ENCODE measurements at regions not wholly inside any gene's neighbourhood (a gene's known extent, or its start where the extent isn't known, plus 50 kb on each side); places are given as distances from the start of the nearest gene placed in this dataset.
A peak's percentile ranks its signal among the peaks of the same experiment; 100 is the strongest.

DNA sequence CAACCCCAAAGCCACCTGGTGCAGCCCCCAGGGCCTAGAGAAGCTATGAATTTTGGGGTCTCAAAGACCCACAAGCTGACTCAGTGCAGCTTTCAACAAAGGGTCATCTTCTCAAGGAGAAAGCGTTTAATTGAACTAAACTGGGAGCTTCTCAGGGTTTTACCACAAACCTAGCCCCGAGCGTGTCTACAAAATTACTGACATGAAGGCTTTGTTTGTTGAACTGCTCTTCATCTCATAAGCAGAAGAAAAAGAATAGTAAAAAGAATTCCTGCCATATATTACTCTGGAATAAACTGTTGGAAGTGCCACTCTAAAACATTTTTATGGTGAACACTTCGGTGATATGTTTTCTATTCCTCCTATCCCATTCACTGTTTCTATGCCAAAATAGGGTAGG lies 50.8 kb upstream of the INCENP start:
- no peak overlapping the region for H3K27ac Mint-ChIP-seq
- H3K27me3 Mint-ChIP-seq: no peaks in the 10 kb centered on the region

GRCh38 chr11:62071408-62071807 lies 52.4 kb upstream of the INCENP start:
- no peak overlapping the region for H3K4me3 Mint-ChIP-seq
- H3K27ac Mint-ChIP-seq: no peak overlapping the region
- H3K4me1 Mint-ChIP-seq: peaks cover 6% of the 10 kb centered on the region
- no peaks in the 10 kb centered on the region for H3K27me3 Mint-ChIP-seq
- no peak for ATAC-seq
- H3K9me3 Mint-ChIP-seq: no peaks in the 10 kb centered on the region
- no peak for DNase-seq

More for the DNA sequence above, 50.8 kb upstream of the INCENP start:
- ATAC-seq (no peak), DNase-seq (no peak)
- H3K4me1 Mint-ChIP-seq: peaks cover 6% of the 10 kb centered on the region
- no peaks in the 10 kb centered on the region for H3K9me3 Mint-ChIP-seq
- H3K4me3 Mint-ChIP-seq: no peak overlapping the region

GRCh38 chr11:62069986-62070919 lies 53.6 kb upstream of the INCENP start:
- H3K4me3 Mint-ChIP-seq: no peak overlapping the region
- DNase-seq (no peak), ATAC-seq (no peak)
- H3K4me1 Mint-ChIP-seq: peaks cover 6% of the 10 kb centered on the region
- H3K27me3 Mint-ChIP-seq: no peaks in the 10 kb centered on the region
- no peaks in the 10 kb centered on the region for H3K9me3 Mint-ChIP-seq
- H3K27ac Mint-ChIP-seq: no peak overlapping the region

DNA sequence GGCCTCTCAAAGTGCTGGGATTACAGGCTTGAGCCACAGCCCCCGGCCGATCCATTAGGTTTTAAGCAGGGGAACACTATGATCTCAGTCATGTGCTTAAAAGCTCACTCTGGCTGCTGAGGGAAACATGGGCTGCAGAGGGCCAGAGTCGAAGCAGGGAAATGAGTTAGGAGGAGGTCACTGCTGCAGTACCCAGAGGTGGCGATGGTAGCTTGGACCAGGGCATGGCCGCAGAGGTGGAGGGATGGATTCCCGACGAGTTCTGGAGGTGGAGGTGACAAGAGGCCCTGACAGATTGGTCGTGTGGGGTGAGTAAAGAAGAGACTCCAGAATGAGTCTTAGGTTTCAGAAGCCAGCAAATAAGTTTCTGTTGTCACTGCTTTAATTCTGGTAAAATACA lies 54.4 kb upstream of the INCENP start:
- no peaks in the 10 kb centered on the region for H3K9me3 Mint-ChIP-seq
- peak; percentile 61 for ATAC-seq
- peaks cover 6% of the 10 kb centered on the region for H3K4me1 Mint-ChIP-seq

DNA sequence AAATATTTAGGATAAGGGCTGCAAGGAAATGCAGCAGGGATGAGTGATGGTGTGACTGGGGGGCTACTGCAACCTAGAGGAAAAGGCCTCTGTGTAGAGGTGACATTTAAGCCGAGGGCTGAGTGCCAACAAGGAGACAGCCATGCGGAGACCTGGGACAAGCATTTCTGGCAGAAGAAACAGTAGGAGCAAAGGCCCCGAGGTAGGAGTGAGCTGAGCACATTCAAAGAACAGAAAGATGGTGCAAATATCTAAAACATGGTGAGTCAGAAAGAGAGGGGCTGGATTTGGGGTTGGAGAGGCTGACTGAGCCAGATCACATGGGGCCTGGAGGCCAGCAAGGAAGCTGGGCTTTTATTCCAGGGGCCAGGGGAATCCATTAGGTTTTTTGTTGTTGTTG lies 55.1 kb upstream of the INCENP start:
- H3K4me3 Mint-ChIP-seq: no peak overlapping the region
- peak overlapping the region in 1 of 2 donors; percentile 5 for H3K27ac Mint-ChIP-seq
- DNase-seq (no peak), ATAC-seq (no peak)
- peaks cover 6% of the 10 kb centered on the region for H3K4me1 Mint-ChIP-seq
- H3K9me3 Mint-ChIP-seq: no peaks in the 10 kb centered on the region
- H3K27me3 Mint-ChIP-seq: no peaks in the 10 kb centered on the region

More for the DNA sequence above, 54.4 kb upstream of the INCENP start:
- no peak for DNase-seq
- H3K27me3 Mint-ChIP-seq: no peaks in the 10 kb centered on the region
- no peak overlapping the region for H3K27ac Mint-ChIP-seq
- H3K4me3 Mint-ChIP-seq: no peak overlapping the region

GRCh38 chr11:62067741-62068140 lies 56.1 kb upstream of the INCENP start:
- peaks cover 6% of the 10 kb centered on the region for H3K4me1 Mint-ChIP-seq
- H3K27me3 Mint-ChIP-seq: no peaks in the 10 kb centered on the region
- ATAC-seq (no peak), DNase-seq (no peak)
- no peaks in the 10 kb centered on the region for H3K9me3 Mint-ChIP-seq
- H3K4me3 Mint-ChIP-seq: no peak overlapping the region
- H3K27ac Mint-ChIP-seq: no peak overlapping the region

DNA sequence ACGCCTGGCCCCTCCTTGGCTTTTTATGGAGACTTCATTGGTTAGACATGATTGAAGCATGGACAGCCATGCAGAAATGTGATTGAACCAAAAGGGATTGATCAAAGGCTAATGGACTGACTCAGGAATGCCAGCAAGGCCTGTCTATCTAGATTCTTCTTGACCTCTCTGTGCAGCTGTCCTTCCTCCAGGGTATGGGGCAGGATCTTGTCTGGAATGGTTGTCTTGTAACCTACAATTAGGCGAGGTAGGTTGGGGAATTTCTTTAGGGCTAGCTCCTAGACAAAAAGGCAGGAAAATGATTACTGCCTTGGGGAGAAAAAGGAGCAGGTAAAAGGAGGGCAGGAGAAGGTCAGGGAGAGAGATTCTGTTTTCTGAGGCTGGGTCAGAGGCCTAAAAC lies 59.6 kb upstream of the INCENP start:
- H3K27ac Mint-ChIP-seq: no peak overlapping the region
- H3K9me3 Mint-ChIP-seq: no peaks in the 10 kb centered on the region
- H3K4me3 Mint-ChIP-seq: no peak overlapping the region
- H3K27me3 Mint-ChIP-seq: no peaks in the 10 kb centered on the region
- peaks cover 1% of the 10 kb centered on the region for H3K4me1 Mint-ChIP-seq
- ATAC-seq (no peak), DNase-seq (no peak)

DNA sequence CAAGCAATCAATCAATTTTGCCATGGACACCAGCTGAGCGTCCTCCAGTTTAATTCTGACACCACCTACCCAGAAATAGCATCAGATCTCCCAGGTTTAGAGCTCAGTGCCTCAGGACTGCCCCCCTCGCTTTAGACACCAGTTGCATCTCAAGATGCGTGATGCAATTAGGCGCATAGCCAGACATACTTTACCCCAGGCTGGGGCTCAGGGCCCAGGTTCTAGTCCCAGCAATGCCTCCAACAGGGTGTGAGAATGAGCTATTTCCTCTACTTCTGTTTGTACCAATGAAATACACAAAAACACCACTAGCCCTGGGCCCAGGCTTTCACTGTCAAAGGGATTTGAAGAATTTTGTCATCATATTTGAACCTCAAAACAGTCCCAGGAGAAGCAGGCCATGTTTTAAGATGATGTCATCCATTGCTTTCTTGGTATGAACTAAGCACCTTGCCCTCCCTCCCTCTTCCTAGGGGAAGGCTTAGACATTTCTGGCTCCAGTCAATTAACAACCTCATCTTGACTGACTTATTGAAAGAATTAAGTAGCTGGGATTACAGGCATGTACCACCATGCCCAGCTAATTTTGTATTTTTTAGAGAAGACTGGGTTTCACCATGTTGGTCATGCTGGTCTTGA lies 61.5 kb upstream of the INCENP start:
- no peak overlapping the region for H3K4me3 Mint-ChIP-seq
- no peaks in the 10 kb centered on the region for H3K27me3 Mint-ChIP-seq
- no peak overlapping the region for H3K27ac Mint-ChIP-seq
- no peaks in the 10 kb centered on the region for H3K4me1 Mint-ChIP-seq
- ATAC-seq (no peak), DNase-seq (no peak)
- no peaks in the 10 kb centered on the region for H3K9me3 Mint-ChIP-seq

- Mint-ChIP-seq H3K27me3 (no peaks in the 10 kb centered on the region), H3K4me1 (no peaks in the 10 kb centered on the region), H3K27ac (peak overlapping the region in 1 of 2 donors; percentile 23), H3K9me3 (no peaks in the 10 kb centered on the region), H3K4me3 (no peak overlapping the region)
- ATAC-seq: no peak
- DNase-seq: no peak
These were observed 62.2 kb upstream of the INCENP start for GRCh38 chr11:62061356-62062222.

GRCh38 chr11:62057069-62057468 lies 66.7 kb upstream of the INCENP start:
- Mint-ChIP-seq H3K27ac (no peak overlapping the region), H3K9me3 (no peaks in the 10 kb centered on the region), H3K4me1 (no peaks in the 10 kb centered on the region), H3K4me3 (no peak overlapping the region), H3K27me3 (no peaks in the 10 kb centered on the region)
- no peak for ATAC-seq
- no peak for DNase-seq

DNA sequence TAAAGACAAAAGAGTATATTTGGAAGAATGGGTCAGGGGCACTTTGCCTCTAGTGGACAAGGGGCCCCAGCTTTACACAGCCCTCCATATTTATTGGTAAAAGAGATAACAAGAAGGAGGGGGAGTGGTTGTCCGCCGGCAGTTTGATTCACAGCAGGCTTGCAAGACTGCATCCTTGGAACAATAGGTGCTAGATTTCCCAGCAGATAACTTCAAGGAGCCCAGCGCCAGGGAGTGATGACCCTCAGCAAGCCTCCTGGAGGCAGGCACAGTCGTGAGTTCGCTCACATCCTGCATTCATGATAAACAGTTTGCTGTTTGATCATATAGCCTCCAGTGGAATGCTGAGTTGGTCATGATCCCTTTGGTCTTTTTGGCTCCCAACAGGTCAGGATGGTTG lies 67.8 kb upstream of the INCENP start:
- Mint-ChIP-seq H3K9me3 (no peaks in the 10 kb centered on the region), H3K4me3 (no peak overlapping the region), H3K4me1 (no peaks in the 10 kb centered on the region), H3K27ac (no peak overlapping the region), H3K27me3 (no peaks in the 10 kb centered on the region)
- ATAC-seq (no peak), DNase-seq (no peak)

- Mint-ChIP-seq H3K4me1 (no peaks in the 10 kb centered on the region), H3K27ac (no peak overlapping the region), H3K27me3 (no peaks in the 10 kb centered on the region), H3K4me3 (no peak overlapping the region), H3K9me3 (no peaks in the 10 kb centered on the region)
- DNase-seq: peak; percentile 1 to 16
- ATAC-seq: no peak
These were observed 69.2 kb upstream of the INCENP start for GRCh38 chr11:62054484-62055121.

DNA sequence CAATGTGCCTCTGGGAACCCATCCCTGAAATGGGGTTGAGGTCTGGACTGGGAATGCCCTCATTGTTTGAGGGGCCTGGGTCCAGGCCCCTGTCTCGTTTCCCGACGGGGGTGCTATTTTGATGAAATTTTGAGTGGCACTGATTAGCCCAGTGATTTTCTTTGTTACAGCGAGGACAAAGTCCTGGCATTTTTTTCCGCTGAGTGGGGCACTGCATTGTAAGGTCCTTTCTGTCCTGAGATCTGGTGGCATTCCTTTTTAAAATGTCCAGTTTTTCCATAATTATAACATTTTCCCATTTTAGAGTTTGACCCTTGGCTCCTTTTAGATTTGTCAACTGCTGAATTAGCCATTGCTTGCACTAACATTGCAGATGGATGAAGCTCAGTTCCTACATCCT lies 69.7 kb upstream of the INCENP start:
- Mint-ChIP-seq H3K27ac (no peak overlapping the region), H3K4me3 (no peak overlapping the region), H3K4me1 (no peaks in the 10 kb centered on the region), H3K9me3 (no peaks in the 10 kb centered on the region), H3K27me3 (no peaks in the 10 kb centered on the region)
- DNase-seq (no peak), ATAC-seq (no peak)

- no peak overlapping the region for H3K27ac Mint-ChIP-seq
- DNase-seq: no peak
- no peaks in the 10 kb centered on the region for H3K9me3 Mint-ChIP-seq
- H3K4me3 Mint-ChIP-seq: no peak overlapping the region
- no peaks in the 10 kb centered on the region for H3K27me3 Mint-ChIP-seq
- no peaks in the 10 kb centered on the region for H3K4me1 Mint-ChIP-seq
- ATAC-seq: no peak
These were observed 73.1 kb upstream of the INCENP start for GRCh38 chr11:62050716-62051115.

GRCh38 chr11:62048100-62048499 lies 75.7 kb upstream of the INCENP start:
- Mint-ChIP-seq H3K9me3 (no peaks in the 10 kb centered on the region), H3K27me3 (no peaks in the 10 kb centered on the region), H3K4me3 (no peak overlapping the region), H3K27ac (no peak overlapping the region), H3K4me1 (no peaks in the 10 kb centered on the region)
- no peak for ATAC-seq
- DNase-seq: no peak

All from stimulated activated naive CD8-positive, alpha-beta T cell treated with anti-CD3 and anti-CD28 coated beads, Interleukin-15, amount 100 ng/mL, for 72 hours (primary cell).